ENCODE measurements at regions not wholly inside any gene's neighbourhood (a gene's known extent, or its start where the extent isn't known, plus 50 kb on each side); places are given as distances from the start of the nearest gene placed in this dataset.

DNA sequence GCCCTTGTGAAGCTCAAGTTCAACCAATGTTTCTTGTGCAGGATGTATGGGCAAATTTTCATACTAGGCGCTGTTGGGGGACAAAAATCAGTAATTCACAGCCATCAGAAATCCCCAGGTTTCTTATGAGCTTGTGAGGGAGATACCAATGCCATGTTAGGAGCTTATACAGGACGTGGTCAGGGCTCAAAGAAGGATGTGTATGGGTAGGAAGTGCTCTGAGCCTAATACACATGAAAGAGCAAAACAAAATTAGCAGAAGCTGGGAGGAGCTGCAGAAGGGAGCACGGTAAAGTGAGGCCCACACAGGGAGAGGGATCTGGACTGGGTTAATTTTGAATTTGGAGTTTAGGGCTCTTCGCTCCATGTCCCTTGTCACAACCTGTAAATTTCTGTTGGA is 114.6 kb upstream of the MAP3K1 start:
- TF ChIP-seq CTCF (IDR thresholded peaks at IDR 0.05 in 4 of 5, conservative IDR thresholded peaks at IDR 0.05 in 1 of 5), result no peak
- no peak for TF ChIP-seq POLR2A (IDR thresholded peaks at IDR 0.05)

Measured in gastrocnemius medialis (tissue), 4 donors.